Small intestine (tissue), 7 donors: ENCODE measurements at regions not wholly inside any gene's neighbourhood (a gene's known extent, or its start where the extent isn't known, plus 50 kb on each side); places are given as distances from the start of the nearest gene placed in this dataset.
A peak's percentile ranks its signal among the peaks of the same experiment; 100 is the strongest.

Experiments
- DNase-seq, 2 donors: peaks; one replicate each; pipeline versions ENCODE4 v3.0.0 to v3.0.0-alpha.2; 2013
- FAIRE-seq: peaks from 2 replicates; lab custom pipeline; 2012; peaks lifted over from hg19 to GRCh38; lab: Jason Lieb, UNC
- H3K27ac ChIP-seq, 3 donors: one replicate each; pipeline ENCODE4 v1.5.1; 2013; ENCODE audit warnings: low read length in 2 of 3, mild to moderate bottlenecking in 2 of 3, control low read depth in 1 of 3, inconsistent platforms in 1 of 3, low read depth in 1 of 3, moderate library complexity in 1 of 3
- H3K27me3 ChIP-seq, 3 donors: one replicate each; pipeline ENCODE4 v1.6.1; 2013; ENCODE audit warnings: low read length in 3 of 3, inconsistent platforms in 1 of 3; ENCODE audit not compliant: control insufficient read depth in 3 of 3, insufficient read depth in 3 of 3
- H3K36me3 ChIP-seq, 3 donors: one replicate each; pipeline ENCODE4 v1.6.1; 2013; ENCODE audit warnings: low read length in 3 of 3, inconsistent platforms in 1 of 3, low read depth in 1 of 3, mild to moderate bottlenecking in 1 of 3, moderate library complexity in 1 of 3; ENCODE audit not compliant: control insufficient read depth in 3 of 3, insufficient read depth in 2 of 3
- H3K4me1 ChIP-seq, 3 donors: one replicate each; pipeline ENCODE4 v1.6.1; 2013; ENCODE audit warnings: low read length in 2 of 3, inconsistent platforms in 1 of 3, low read depth in 1 of 3, mild to moderate bottlenecking in 1 of 3, moderate library complexity in 1 of 3; ENCODE audit not compliant: control insufficient read depth in 3 of 3, insufficient read depth in 2 of 3
- H3K4me3 ChIP-seq, 3 donors: one replicate each; pipeline ENCODE4 v1.5.1; 2013; ENCODE audit warnings: low read length in 3 of 3, control low read depth in 1 of 3, inconsistent platforms in 1 of 3, low read depth in 1 of 3, mild to moderate bottlenecking in 1 of 3, moderate library complexity in 1 of 3
- H3K9me3 ChIP-seq, 2 donors: one replicate each; pipeline ENCODE4 v1.6.1; 2013; ENCODE audit warnings: low read depth in 1 of 2, low read length in 1 of 2; ENCODE audit not compliant: control insufficient read depth in 2 of 2, insufficient read depth in 1 of 2
- WGBS, 3 donors: extraction: QIAGEN DNeasy Blood & Tissue Kit; methylation state at CpG; one replicate each; pipeline ENCODE4 v1.1.7; 2013; 5-methylcytosine and 5-hydroxymethylcytosine counted together
- donor health status: healthy with polysubstance abuse.
- donor health status: control.
- donor health status: control.
- donor health status: Bipolar disorder and iron deficiency.
- donor health status: healthy.

- H3K27ac ChIP-seq, result no peak overlapping the region
- DNase-seq (peak in 1 of 2 donors; percentile 9), FAIRE-seq (no peak)
- no peak overlapping the region for H3K4me3 ChIP-seq
- H3K36me3 ChIP-seq, result no peaks in the 10 kb centered on the region
- H3K9me3 ChIP-seq, result no peaks in the 10 kb centered on the region
- H3K4me1 ChIP-seq, result peaks cover 0 to 18% (median 0%) of the 10 kb centered on the region in 3 donors
- H3K27me3 ChIP-seq, result peaks cover 0 to 53% (median 0%) of the 10 kb centered on the region in 3 donors
- 44 to 59% (median 58%) methylated on average over 5 of the region's 5 CpGs for WGBS, 3 donors
These were observed 317.2 kb upstream of the PROK2 start for GRCh38 chr3:72102112-72102616.

- H3K4me3 ChIP-seq, result no peak overlapping the region
- peaks cover 0 to 18% (median 0%) of the 10 kb centered on the region in 3 donors for H3K4me1 ChIP-seq
- DNase-seq (peak in 1 of 2 donors; percentile 18), FAIRE-seq (no peak)
- no peaks in the 10 kb centered on the region for H3K9me3 ChIP-seq
- no peaks in the 10 kb centered on the region for H3K36me3 ChIP-seq
- peaks cover 0 to 53% (median 0%) of the 10 kb centered on the region in 3 donors for H3K27me3 ChIP-seq
- WGBS, 3 donors, result 17 to 46% (median 22%) methylated on average over 6 of the region's 6 CpGs
- no peak overlapping the region for H3K27ac ChIP-seq
These were observed 316.5 kb upstream of the PROK2 start for GRCh38 chr3:72101494-72101893.

GRCh38 chr3:72100601-72101187 lies 315.7 kb upstream of the PROK2 start:
- Histone ChIP-seq H3K9me3 (no peaks in the 10 kb centered on the region), H3K4me1 (peaks cover 0 to 18% (median 0%) of the 10 kb centered on the region in 3 donors), H3K36me3 (no peaks in the 10 kb centered on the region), H3K27me3 (peaks cover 0 to 53% (median 0%) of the 10 kb centered on the region in 3 donors), H3K4me3 (peak overlapping the region in 1 of 3 donors; percentile 42), H3K27ac (peak overlapping the region in 2 of 3 donors; percentile 54 to 64)
- FAIRE-seq, result no peak
- 0 to 2% (median 1%) methylated on average over 21 of the region's 21 CpGs for WGBS, 3 donors
- peak; percentile 9 to 75 for DNase-seq

GRCh38 chr3:72100080-72100511 lies 315.1 kb upstream of the PROK2 start:
- 24 to 27% (median 27%) methylated on average over 17 of the region's 17 CpGs for WGBS, 3 donors
- H3K4me1 ChIP-seq, result peaks cover 0 to 18% (median 0%) of the 10 kb centered on the region in 3 donors
- H3K4me3 ChIP-seq, result peak overlapping the region in 1 of 3 donors; percentile 42
- no peak for DNase-seq
- H3K9me3 ChIP-seq, result no peaks in the 10 kb centered on the region
- no peak for FAIRE-seq
- peaks cover 0 to 53% (median 0%) of the 10 kb centered on the region in 3 donors for H3K27me3 ChIP-seq
- peak overlapping the region in 2 of 3 donors; percentile 8 to 54 for H3K27ac ChIP-seq
- H3K36me3 ChIP-seq, result no peaks in the 10 kb centered on the region

- no peaks in the 10 kb centered on the region for H3K9me3 ChIP-seq
- H3K4me1 ChIP-seq, result peaks cover 0 to 18% (median 0%) of the 10 kb centered on the region in 3 donors
- DNase-seq, result no peak
- peaks cover 0 to 53% (median 0%) of the 10 kb centered on the region in 3 donors for H3K27me3 ChIP-seq
- no peaks in the 10 kb centered on the region for H3K36me3 ChIP-seq
- no peak for FAIRE-seq
- 58 to 72% (median 69%) methylated on average over 14 of the region's 14 CpGs for WGBS, 3 donors
- peak overlapping the region in 1 of 3 donors; percentile 42 for H3K4me3 ChIP-seq
- no peak overlapping the region for H3K27ac ChIP-seq
These were observed 314.6 kb upstream of the PROK2 start for GRCh38 chr3:72099326-72100079.

GRCh38 chr3:72097053-72097452 lies 312.1 kb upstream of the PROK2 start:
- Histone ChIP-seq H3K9me3 (no peaks in the 10 kb centered on the region), H3K27ac (no peak overlapping the region), H3K4me1 (peaks cover 0 to 18% (median 0%) of the 10 kb centered on the region in 3 donors), H3K36me3 (no peaks in the 10 kb centered on the region), H3K4me3 (no peak overlapping the region), H3K27me3 (peaks cover 0 to 41% (median 0%) of the 10 kb centered on the region in 3 donors)
- FAIRE-seq (no peak), DNase-seq (no peak)

GRCh38 chr3:72095521-72095920 lies 310.6 kb upstream of the PROK2 start:
- Histone ChIP-seq H3K36me3 (no peaks in the 10 kb centered on the region), H3K9me3 (no peaks in the 10 kb centered on the region), H3K27me3 (peaks cover 0 to 26% (median 0%) of the 10 kb centered on the region in 3 donors), H3K27ac (no peak overlapping the region), H3K4me3 (no peak overlapping the region), H3K4me1 (peaks cover 0 to 11% (median 0%) of the 10 kb centered on the region in 3 donors)
- FAIRE-seq (no peak), DNase-seq (no peak)
- WGBS, 3 donors, result 76 to 78% (median 78%) methylated on average over 4 of the region's 4 CpGs

GRCh38 chr3:72093992-72094334 lies 309.0 kb upstream of the PROK2 start:
- 86 to 95% (median 89%) methylated on average over 3 of the region's 3 CpGs for WGBS, 3 donors
- no peak for FAIRE-seq
- no peaks in the 10 kb centered on the region for H3K9me3 ChIP-seq
- peaks cover 0 to 4% (median 0%) of the 10 kb centered on the region in 3 donors for H3K4me1 ChIP-seq
- no peak overlapping the region for H3K27ac ChIP-seq
- H3K36me3 ChIP-seq, result peaks cover 0 to 2% (median 0%) of the 10 kb centered on the region in 3 donors
- no peak overlapping the region for H3K4me3 ChIP-seq
- DNase-seq, result no peak
- peaks cover 0 to 11% (median 0%) of the 10 kb centered on the region in 3 donors for H3K27me3 ChIP-seq
